VCaP (cell line): ENCODE measurements at regions not wholly inside any gene's neighbourhood (a gene's known extent, or its start where the extent isn't known, plus 50 kb on each side); places are given as distances from the start of the nearest gene placed in this dataset.

Source experiments
- H3K27ac ChIP-seq: fragments of 450-650 bp; 2 replicates; pipeline ENCODE4 v1.5.1; 2017
- TF ChIP-seq, protein P1 (sequence below): fragments of 450-650 bp; conservative IDR thresholded peaks from 2 replicates; pipeline ENCODE4 v1.5.1; 2017; ENCODE audit warnings: mild to moderate bottlenecking, moderate library complexity

DNA sequence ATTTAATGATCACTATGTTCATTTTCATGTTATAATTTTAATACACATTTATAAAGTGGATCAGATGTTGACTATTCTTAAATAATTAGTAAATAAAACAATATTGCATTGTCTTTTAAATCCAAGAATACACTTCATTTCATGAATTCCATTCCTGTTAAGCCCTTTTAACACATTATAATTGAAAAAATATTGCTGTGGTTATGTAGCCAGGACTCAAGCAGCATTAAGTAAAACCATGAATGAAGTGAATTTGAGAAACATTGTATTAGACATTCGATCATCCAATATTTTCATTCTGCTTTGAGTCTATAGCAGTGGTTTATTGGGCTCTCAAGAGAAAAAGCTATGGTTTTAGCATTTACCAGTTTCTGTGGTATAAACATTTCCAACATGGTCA is 94.2 kb upstream of the RAPGEF2 start:
- TF ChIP-seq, protein P1, sequence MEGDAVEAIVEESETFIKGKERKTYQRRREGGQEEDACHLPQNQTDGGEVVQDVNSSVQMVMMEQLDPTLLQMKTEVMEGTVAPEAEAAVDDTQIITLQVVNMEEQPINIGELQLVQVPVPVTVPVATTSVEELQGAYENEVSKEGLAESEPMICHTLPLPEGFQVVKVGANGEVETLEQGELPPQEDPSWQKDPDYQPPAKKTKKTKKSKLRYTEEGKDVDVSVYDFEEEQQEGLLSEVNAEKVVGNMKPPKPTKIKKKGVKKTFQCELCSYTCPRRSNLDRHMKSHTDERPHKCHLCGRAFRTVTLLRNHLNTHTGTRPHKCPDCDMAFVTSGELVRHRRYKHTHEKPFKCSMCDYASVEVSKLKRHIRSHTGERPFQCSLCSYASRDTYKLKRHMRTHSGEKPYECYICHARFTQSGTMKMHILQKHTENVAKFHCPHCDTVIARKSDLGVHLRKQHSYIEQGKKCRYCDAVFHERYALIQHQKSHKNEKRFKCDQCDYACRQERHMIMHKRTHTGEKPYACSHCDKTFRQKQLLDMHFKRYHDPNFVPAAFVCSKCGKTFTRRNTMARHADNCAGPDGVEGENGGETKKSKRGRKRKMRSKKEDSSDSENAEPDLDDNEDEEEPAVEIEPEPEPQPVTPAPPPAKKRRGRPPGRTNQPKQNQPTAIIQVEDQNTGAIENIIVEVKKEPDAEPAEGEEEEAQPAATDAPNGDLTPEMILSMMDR = no peak
- H3K27ac ChIP-seq = no peak overlapping the region

DNA sequence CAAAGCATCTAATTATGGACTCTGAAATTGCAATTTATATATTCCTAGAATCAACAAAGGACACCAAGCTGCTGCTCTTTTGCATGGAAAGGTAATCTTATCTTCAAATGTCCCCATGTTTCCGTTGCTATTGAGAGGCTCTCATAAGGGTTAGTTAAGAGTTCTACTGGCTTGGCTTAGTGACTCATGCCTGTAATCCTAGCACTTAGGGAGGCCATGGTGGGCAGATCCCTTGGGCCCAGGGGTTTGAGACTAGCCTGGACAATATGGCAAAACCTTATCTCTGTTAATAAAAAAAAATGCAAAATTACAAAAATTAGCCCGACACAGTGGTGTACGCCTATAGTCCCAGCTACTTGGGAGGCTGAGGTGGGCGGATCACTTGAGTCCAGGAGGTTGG is 93.4 kb upstream of the RAPGEF2 start:
- TF ChIP-seq, protein P1 = no peak
- H3K27ac ChIP-seq = peak overlapping the region; percentile 95

GRCh38 chr4:159010100-159010499 is 92.8 kb upstream of the RAPGEF2 start:
- TF ChIP-seq, protein P1 = no peak

GRCh38 chr4:159010563-159011260 is 92.2 kb upstream of the RAPGEF2 start:
- peak overlapping the region; percentile 95 for H3K27ac ChIP-seq
- TF ChIP-seq, protein P1 = no peak

More at GRCh38 chr4:159010100-159010499, 92.8 kb upstream of the RAPGEF2 start:
- H3K27ac ChIP-seq = peak overlapping the region; percentile 95

- H3K27ac ChIP-seq = peak overlapping the region; percentile 95
- TF ChIP-seq, protein P1 = no peak
These were observed 90.5 kb upstream of the RAPGEF2 start for GRCh38 chr4:159012381-159012780.

DNA sequence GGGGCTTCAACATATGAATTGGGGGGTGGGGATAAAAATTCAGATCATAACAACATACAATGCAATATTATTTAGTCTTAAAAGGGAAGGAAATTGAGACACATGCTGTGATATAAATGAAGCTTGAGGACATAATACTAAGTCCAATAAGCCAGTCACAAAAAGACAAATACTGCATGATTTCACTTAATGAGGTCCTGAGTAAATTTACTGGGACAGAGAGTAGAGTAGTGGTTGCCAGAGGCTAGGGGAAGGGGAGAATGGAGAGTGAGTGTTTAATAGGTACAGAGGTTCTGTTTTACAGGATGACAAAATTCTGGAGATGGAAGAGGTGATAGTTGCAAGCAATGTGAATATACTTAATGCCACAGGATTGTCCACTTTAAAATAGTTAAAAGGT is 89.2 kb upstream of the RAPGEF2 start:
- TF ChIP-seq, protein P1 = no peak

DNA sequence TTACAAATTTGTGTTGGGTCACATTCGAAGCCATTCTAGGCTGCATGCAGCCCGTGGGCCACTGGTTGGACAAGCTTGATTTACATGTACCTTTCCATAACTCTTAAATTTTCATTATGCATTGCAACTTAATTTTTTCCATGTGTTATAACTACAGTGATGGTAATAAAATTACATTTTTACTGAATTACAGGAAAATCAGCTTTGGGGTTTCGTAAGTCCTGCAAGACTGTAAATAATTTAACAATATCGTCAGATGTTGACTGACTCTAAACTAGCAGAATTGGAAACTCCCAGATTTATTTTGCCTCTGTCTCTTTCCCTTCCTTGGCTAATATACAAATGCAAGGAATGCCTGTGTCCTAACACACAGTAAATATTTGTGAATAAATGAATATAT is 88.0 kb upstream of the RAPGEF2 start:
- peak overlapping the region; percentile 95 for H3K27ac ChIP-seq
- TF ChIP-seq, protein P1 = no peak

More for the DNA sequence above, 89.2 kb upstream of the RAPGEF2 start:
- H3K27ac ChIP-seq = peak overlapping the region; percentile 95
